Mononuclear cell (primary cell): ENCODE measurements at regions not wholly inside any gene's neighbourhood (a gene's known extent, or its start where the extent isn't known, plus 50 kb on each side); places are given as distances from the start of the nearest gene placed in this dataset.
"Not testable (repeated sequence)": the region's sequence is repeated elsewhere in the genome, so short reads cannot be mapped to it uniquely, and the experiment has no call there.

Source experiments
- H3K27me3 ChIP-seq: 2 replicates; pipeline ENCODE4 v1.6.0; 2011; ENCODE audit warnings: low read length, control low read depth; ENCODE audit not compliant: insufficient read depth
- H3K4me1 ChIP-seq: 2 replicates; pipeline ENCODE4 v1.5.1; 2011; ENCODE audit warnings: mild to moderate bottlenecking, low read length, control low read depth; ENCODE audit not compliant: insufficient read depth
- H3K4me3 ChIP-seq: 2 replicates; pipeline ENCODE4 v1.5.1; 2011; ENCODE audit warnings: mild to moderate bottlenecking, low read length, moderate library complexity
- H3K9me3 ChIP-seq: 2 replicates; pipeline ENCODE4 v1.5.1; 2011; ENCODE audit warnings: low read depth, mild to moderate bottlenecking, control low read depth, low read length

GRCh38 chr4:11670304-11670703 is 241.6 kb upstream of the HS3ST1 start:
- H3K9me3 ChIP-seq = no peaks in the 10 kb centered on the region
- H3K4me3 ChIP-seq = no peak overlapping the region
- no peaks in the 10 kb centered on the region for H3K4me1 ChIP-seq
- H3K27me3 ChIP-seq = no peaks in the 10 kb centered on the region

- Histone ChIP-seq H3K9me3 (no peaks in the 10 kb centered on the region), H3K4me1 (no peaks in the 10 kb centered on the region)
Measured at GRCh38 chr4:11669156-11669555, 240.5 kb upstream of the HS3ST1 start.

DNA sequence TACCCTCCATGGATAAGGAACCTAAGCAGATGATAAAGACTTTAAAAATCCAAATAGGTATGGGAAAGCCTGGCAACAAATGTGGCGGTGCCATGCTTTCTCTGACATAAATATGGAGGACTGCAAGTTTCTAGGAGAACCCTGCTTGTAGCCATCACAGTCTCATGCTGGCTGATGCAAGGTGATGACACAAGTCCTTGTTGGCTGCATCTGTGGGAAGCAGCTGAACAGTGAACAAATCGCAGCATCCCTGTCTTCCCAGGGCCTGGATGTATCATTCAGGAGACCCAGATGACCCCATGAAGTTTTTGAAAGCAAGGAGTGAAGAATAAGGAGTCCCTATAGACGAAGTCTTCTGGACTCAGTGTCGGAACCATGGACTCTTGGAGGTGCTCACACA is 234.4 kb upstream of the HS3ST1 start:
- Histone ChIP-seq H3K27me3 (no peaks in the 10 kb centered on the region), H3K4me3 (no peak overlapping the region), H3K4me1 (no peaks in the 10 kb centered on the region), H3K9me3 (no peaks in the 10 kb centered on the region)

More at GRCh38 chr4:11669156-11669555, 240.5 kb upstream of the HS3ST1 start:
- Histone ChIP-seq H3K4me3 (no peak overlapping the region), H3K27me3 (no peaks in the 10 kb centered on the region)

DNA sequence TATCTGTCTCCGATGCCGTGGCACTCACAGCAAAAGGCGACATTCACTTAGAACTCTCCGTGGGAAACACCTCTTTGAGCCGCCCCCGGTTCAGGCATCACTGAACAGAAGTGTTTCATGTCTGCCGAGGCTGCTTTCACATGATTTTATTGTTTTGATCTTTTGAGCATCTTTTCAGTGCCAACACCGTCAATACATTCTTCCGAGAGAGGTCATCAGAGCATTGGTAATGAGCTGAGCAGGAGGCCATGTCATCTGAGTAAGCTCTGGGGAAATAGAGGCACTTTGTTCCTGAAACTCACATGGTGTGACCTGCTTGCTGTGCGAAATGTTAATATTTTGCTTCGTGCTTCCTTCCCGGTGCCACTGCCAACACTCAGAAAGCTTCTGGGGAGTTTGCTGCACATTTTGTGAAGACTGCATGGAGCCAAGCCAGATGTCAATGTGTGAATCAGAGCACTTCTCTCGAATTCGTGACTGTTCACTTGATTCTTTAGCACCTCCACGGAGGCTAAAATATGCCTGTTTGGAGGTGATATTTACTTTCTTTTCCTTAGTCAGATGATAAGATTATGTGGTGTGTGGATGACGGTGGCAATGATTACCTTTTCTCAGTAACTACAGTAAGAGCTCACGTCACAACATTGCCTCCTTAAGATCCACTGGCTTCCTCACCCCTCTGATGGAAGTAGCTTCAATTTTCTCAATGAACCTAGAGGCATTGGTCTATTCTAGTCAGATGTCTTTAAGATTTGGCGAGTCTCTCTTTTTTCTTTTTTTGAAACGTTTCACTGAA is 222.3 kb upstream of the HS3ST1 start:
- Histone ChIP-seq H3K4me3 (no peak overlapping the region), H3K9me3 (no peaks in the 10 kb centered on the region)

GRCh38 chr4:11647433-11647832 is 218.7 kb upstream of the HS3ST1 start:
- Histone ChIP-seq H3K4me3 (no peak overlapping the region), H3K4me1 (no peaks in the 10 kb centered on the region), H3K9me3 (no peaks in the 10 kb centered on the region), H3K27me3 (no peaks in the 10 kb centered on the region)

More for the DNA sequence above, 222.3 kb upstream of the HS3ST1 start:
- Histone ChIP-seq H3K4me1 (no peaks in the 10 kb centered on the region), H3K27me3 (no peaks in the 10 kb centered on the region)

GRCh38 chr4:11643081-11643480 is 214.4 kb upstream of the HS3ST1 start:
- not testable (repeated sequence) for H3K4me1 ChIP-seq, H3K4me3 ChIP-seq

DNA sequence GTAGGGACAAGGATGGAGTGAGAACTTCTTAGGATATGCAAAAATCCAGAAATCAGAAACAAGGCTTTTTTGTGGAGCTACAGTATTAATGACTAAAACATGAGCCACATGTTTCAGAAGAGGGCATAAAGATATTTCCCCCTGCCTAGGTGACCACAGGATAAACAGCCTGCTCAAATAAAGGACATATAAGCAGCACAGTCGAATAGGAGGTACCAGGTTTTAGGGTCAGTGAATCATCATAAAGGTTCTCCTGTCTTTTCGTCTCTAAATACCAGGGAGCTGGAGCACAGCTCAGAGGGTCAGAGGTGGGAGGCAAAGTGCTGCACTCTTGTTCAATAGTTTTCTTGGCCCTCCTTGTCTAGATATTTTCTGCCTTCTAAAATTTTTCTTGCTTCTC is 211.9 kb upstream of the HS3ST1 start:
- no peaks in the 10 kb centered on the region for H3K27me3 ChIP-seq
- H3K4me1 ChIP-seq = no peaks in the 10 kb centered on the region
- no peaks in the 10 kb centered on the region for H3K9me3 ChIP-seq
- no peak overlapping the region for H3K4me3 ChIP-seq

More at GRCh38 chr4:11643081-11643480, 214.4 kb upstream of the HS3ST1 start:
- not testable (repeated sequence) for H3K9me3 ChIP-seq, H3K27me3 ChIP-seq

- no peaks in the 10 kb centered on the region for H3K9me3 ChIP-seq
- no peaks in the 10 kb centered on the region for H3K4me1 ChIP-seq
- no peaks in the 10 kb centered on the region for H3K27me3 ChIP-seq
- no peak overlapping the region for H3K4me3 ChIP-seq
Measured at GRCh38 chr4:11636551-11636950, 207.9 kb upstream of the HS3ST1 start.

DNA sequence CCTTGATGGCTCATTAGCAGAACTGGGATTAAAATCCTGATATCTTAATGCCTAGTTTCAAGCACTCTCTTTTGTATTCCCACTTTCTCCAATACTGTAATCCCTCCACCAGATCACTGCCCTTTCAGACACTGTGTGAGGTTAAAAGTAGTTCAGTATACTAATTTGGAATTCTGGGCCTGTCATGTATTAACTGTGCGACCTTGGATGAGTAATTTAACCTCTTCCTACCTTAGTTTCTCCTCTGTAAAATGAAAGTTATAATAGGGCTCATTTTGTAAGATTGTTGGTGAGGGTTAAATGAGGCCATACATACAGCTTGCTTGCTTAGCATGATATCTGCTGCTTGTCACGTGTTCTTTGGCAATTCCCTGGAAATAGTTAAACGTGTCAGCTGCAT is 207.3 kb upstream of the HS3ST1 start:
- H3K27me3 ChIP-seq = no peaks in the 10 kb centered on the region
- no peak overlapping the region for H3K4me3 ChIP-seq
- no peaks in the 10 kb centered on the region for H3K9me3 ChIP-seq
- H3K4me1 ChIP-seq = no peaks in the 10 kb centered on the region

GRCh38 chr4:11635342-11635741 is 206.6 kb upstream of the HS3ST1 start:
- Histone ChIP-seq H3K9me3 (no peaks in the 10 kb centered on the region), H3K27me3 (no peaks in the 10 kb centered on the region), H3K4me1 (no peaks in the 10 kb centered on the region), H3K4me3 (no peak overlapping the region)

GRCh38 chr4:11634283-11634682 is 205.6 kb upstream of the HS3ST1 start:
- no peaks in the 10 kb centered on the region for H3K4me1 ChIP-seq
- H3K27me3 ChIP-seq = no peaks in the 10 kb centered on the region
- no peaks in the 10 kb centered on the region for H3K9me3 ChIP-seq
- no peak overlapping the region for H3K4me3 ChIP-seq

DNA sequence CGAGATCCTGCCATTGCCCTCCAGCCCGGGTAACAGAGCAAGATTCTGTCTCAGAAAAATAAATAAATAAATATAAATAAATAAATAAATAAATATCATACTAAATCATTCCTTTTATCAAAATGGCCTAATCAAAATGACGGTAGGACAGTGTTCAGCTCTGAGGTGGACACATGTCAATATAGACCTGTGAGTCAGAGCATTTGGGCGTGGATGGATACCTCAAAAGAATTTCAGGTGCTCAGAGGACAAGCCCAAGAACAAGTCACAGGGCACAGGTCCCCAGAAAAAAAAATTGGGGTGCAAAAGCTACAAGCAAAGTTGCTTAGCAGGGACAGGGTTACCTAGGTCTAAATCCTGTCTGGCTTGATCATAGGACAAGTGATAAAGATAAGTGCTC is 204.7 kb upstream of the HS3ST1 start:
- no peaks in the 10 kb centered on the region for H3K27me3 ChIP-seq
- no peak overlapping the region for H3K4me3 ChIP-seq
- H3K9me3 ChIP-seq = no peaks in the 10 kb centered on the region
- no peaks in the 10 kb centered on the region for H3K4me1 ChIP-seq

- no peaks in the 10 kb centered on the region for H3K27me3 ChIP-seq
- no peaks in the 10 kb centered on the region for H3K9me3 ChIP-seq
- no peak overlapping the region for H3K4me3 ChIP-seq
- no peaks in the 10 kb centered on the region for H3K4me1 ChIP-seq
Measured at GRCh38 chr4:11632483-11632882, 203.8 kb upstream of the HS3ST1 start.

GRCh38 chr4:11632025-11632424 is 203.3 kb upstream of the HS3ST1 start:
- Histone ChIP-seq H3K27me3 (no peaks in the 10 kb centered on the region), H3K4me3 (no peak overlapping the region), H3K4me1 (no peaks in the 10 kb centered on the region), H3K9me3 (no peaks in the 10 kb centered on the region)

- Histone ChIP-seq H3K4me1 (no peaks in the 10 kb centered on the region), H3K27me3 (no peaks in the 10 kb centered on the region), H3K4me3 (no peak overlapping the region), H3K9me3 (no peaks in the 10 kb centered on the region)
Measured at GRCh38 chr4:11631416-11631815, 202.7 kb upstream of the HS3ST1 start.

DNA sequence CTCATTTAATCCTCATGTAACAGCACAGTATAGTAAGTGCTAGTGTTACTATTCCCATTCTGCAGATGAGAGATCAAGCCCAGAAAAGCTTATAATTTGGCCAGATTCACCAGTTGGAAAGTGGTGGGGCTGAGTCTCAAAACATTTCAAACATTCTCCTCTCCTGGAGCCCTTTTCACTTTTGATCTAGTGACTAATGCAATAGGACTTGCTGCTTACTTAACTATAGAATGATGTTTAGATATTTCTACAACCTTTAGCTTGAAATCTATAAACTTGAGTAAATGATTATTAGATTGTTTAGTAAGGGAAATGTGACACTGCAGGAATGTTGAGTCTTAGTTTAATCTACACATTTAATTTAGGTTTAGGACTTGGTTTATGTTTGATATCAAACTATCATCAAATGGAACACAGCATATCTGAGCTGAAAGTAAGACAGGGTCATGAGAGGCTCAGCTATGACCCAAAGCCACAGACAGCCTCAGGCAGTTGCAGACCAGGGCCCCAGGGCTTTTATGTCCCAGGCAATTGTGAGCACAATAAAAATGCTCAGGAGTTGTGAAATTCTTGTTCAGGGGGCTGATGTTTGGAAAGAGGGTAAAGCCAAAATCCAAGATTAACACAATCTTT is 199.5 kb upstream of the HS3ST1 start:
- no peaks in the 10 kb centered on the region for H3K27me3 ChIP-seq
- H3K4me1 ChIP-seq = no peaks in the 10 kb centered on the region
- H3K9me3 ChIP-seq = no peaks in the 10 kb centered on the region
- no peak overlapping the region for H3K4me3 ChIP-seq
